Karpas-422 (cell line): ENCODE measurements at regions not wholly inside any gene's neighbourhood (a gene's known extent, or its start where the extent isn't known, plus 50 kb on each side); places are given as distances from the start of the nearest gene placed in this dataset.

Source experiments
- DNase-seq: peaks from one replicate; pipeline ENCODE4 v3.0.0-alpha.2; 2015
- H2AFZ ChIP-seq: fragments of 200-600 bp; sonication (generic); 2 replicates; pipeline ENCODE4 v1.6.1; 2014; ENCODE audit warnings: antibody characterized with exemption, low read length, mixed read lengths
- H3K27ac ChIP-seq: fragments of 200-600 bp; sonication (generic); 2 replicates; pipeline ENCODE4 v1.5.1; 2014; ENCODE audit warnings: mild to moderate bottlenecking, low read length, moderate library complexity
- H3K27me3 ChIP-seq: fragments of 200-600 bp; sonication (generic); 2 replicates; pipeline ENCODE4 v1.6.1; 2014; ENCODE audit warnings: low read length, mixed read lengths
- H3K36me3 ChIP-seq: fragments of 200-600 bp; sonication (generic); 2 replicates; pipeline ENCODE4 v1.6.1; 2014; ENCODE audit warnings: low read length, mixed read lengths; ENCODE audit not compliant: insufficient read depth
- H3K4me1 ChIP-seq: fragments of 200-600 bp; sonication (generic); 2 replicates; pipeline ENCODE4 v1.6.1; 2014; ENCODE audit warnings: mild to moderate bottlenecking, low read length, mixed read lengths
- H3K4me2 ChIP-seq: fragments of 200-600 bp; sonication (generic); 2 replicates; pipeline ENCODE4 v1.6.1; 2014; ENCODE audit warnings: low read length, low read depth, mild to moderate bottlenecking; ENCODE audit not compliant: poor library complexity, severe bottlenecking
- H3K4me3 ChIP-seq: fragments of 200-600 bp; sonication (generic); 2 replicates; pipeline ENCODE4 v1.5.1; 2014; ENCODE audit warnings: mild to moderate bottlenecking, antibody characterized with exemption, low read length, mixed read lengths
- H3K79me2 ChIP-seq: fragments of 200-600 bp; sonication (generic); 2 replicates; pipeline ENCODE4 v1.6.1; 2014; ENCODE audit warnings: mild to moderate bottlenecking, low read length, mixed read lengths
- H3K9ac ChIP-seq: fragments of 200-600 bp; sonication (generic); 2 replicates; pipeline ENCODE4 v1.6.0; 2014; ENCODE audit warnings: low read length
- H3K9me2 ChIP-seq: fragments of 200-600 bp; sonication (generic), shearing (Covaris generic); replicated peaks from 2 replicates; pipeline ENCODE4 v1.6.0; 2014; ENCODE audit warnings: mild to moderate bottlenecking, low read length, moderate library complexity; ENCODE audit not compliant: insufficient read depth
- H3K9me3 ChIP-seq: fragments of 300-700, 200-600 bp; sonication (generic); 2 replicates; pipeline ENCODE4 v1.6.1; 2014; ENCODE audit warnings: low read length, mixed read lengths
- H4K20me1 ChIP-seq: fragments of 200-600 bp; sonication (generic); 2 replicates; pipeline ENCODE4 v1.6.1; 2014; ENCODE audit warnings: mild to moderate bottlenecking, antibody characterized with exemption, low read length, low read depth; ENCODE audit not compliant: insufficient read depth

DNA sequence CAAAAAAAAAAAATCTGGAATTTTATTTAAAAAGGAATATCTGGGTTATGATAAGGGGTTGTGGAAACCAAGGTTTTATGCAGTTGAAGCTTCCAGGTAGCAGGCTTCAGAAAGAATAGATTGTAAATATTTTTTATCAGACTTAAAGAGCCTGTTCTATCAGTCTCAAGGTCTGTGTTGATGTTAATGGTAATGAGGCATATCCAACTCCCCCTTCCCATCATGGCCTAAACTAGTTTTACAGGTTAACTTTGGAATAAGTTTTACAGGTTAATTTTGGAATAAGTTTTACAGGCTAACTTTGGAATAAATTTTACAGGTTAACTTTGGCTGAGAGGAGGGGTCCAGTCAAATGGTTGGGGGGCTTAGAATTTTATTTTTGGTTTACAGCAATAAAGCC, 92.4 kb downstream of the CD24 start:
- Histone ChIP-seq H3K4me3 (no peak overlapping the region), H3K9ac (no peak overlapping the region), H3K79me2 (no peaks in the 10 kb centered on the region), H3K27ac (no peak overlapping the region), H2AFZ (no peak overlapping the region), H3K4me1 (peaks cover 9% of the 10 kb centered on the region), H3K9me3 (no peaks in the 10 kb centered on the region), H4K20me1 (no peaks in the 10 kb centered on the region), H3K27me3 (no peaks in the 10 kb centered on the region), H3K4me2 (no peak overlapping the region), H3K36me3 (no peaks in the 10 kb centered on the region), H3K9me2 (no peaks in the 10 kb centered on the region)
- no peak for DNase-seq

DNA sequence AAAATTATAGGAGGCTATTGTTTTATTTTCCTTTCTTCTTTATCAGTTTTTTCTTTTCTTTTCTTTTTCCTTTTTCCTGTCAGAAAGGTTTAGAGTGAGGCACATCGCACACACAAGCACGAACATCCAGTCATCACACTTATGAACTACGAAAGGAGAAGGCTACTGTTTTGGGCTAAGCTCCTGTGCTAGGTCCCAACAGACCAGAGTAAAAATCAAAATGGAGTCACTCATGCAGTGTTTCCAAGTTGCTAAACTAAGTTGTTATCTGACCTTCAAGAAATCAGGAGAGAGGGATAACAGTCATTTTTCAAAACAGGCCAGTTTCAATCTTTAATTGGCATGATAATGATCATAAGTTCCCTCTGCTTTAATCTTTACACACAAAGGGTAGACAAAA, 93.6 kb downstream of the CD24 start:
- Histone ChIP-seq H4K20me1 (no peaks in the 10 kb centered on the region), H3K27me3 (no peaks in the 10 kb centered on the region), H3K36me3 (no peaks in the 10 kb centered on the region), H3K9me2 (no peaks in the 10 kb centered on the region), H3K79me2 (no peaks in the 10 kb centered on the region), H3K27ac (no peak overlapping the region), H2AFZ (no peak overlapping the region), H3K4me3 (no peak overlapping the region), H3K4me2 (no peak overlapping the region), H3K9ac (no peak overlapping the region), H3K9me3 (no peaks in the 10 kb centered on the region), H3K4me1 (peaks cover 9% of the 10 kb centered on the region)
- no peak for DNase-seq

DNA sequence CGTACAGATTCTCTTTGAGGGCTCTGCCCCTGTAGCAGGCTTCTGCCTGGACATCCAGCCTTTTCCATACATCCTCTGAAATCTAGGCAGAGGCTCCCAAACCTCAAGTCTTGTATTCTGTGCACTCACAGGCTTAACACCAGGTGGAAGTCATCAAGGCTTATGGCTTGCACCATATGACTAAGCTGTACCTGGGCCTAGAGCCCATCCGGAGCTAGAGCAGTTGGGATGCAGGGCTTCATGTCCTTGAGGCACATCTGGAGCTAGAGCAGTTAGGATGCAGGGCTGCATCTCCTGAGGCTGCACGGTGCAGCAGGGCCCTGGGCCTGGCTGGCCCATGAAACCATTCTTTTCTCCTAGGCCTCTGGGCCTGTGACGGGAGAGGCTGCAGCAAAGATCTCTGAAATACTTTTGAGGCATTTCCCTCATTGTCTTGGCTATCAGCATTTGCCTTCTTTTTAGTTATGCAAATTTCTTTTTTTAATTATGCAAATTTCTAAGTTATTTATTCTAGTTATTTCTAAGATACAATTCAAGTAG, 98.7 kb downstream of the CD24 start:
- Histone ChIP-seq H3K4me2 (no peak overlapping the region), H3K36me3 (no peaks in the 10 kb centered on the region), H3K9ac (no peak overlapping the region), H3K79me2 (no peaks in the 10 kb centered on the region), H2AFZ (no peak overlapping the region), H3K4me3 (no peak overlapping the region), H4K20me1 (no peaks in the 10 kb centered on the region), H3K27me3 (no peaks in the 10 kb centered on the region), H3K4me1 (peaks cover 5% of the 10 kb centered on the region; the same call in 1 of the 2 replicates), H3K27ac (no peak overlapping the region), H3K9me2 (no peaks in the 10 kb centered on the region), H3K9me3 (no peaks in the 10 kb centered on the region)
- DNase-seq, result no peak

DNA sequence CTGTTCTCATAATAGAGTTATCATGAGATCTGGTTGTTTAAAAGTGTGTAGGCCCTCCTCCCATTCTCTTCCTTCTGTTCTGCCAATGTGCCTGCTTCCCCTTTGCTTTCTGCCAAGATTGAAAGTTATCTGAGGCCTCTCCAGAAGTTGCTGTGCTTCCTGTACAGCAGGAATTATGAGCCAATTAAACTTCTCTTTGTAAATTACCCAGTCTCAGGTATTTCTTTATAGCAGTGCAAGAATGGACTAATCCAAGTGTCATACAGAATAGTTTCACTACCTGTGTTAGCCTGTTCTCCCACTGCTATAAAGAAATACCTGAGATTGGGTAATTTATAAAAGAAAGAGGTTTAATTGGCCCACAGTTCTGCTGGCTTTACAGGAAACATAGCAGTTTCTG, 100.0 kb downstream of the CD24 start:
- Histone ChIP-seq H4K20me1 (no peaks in the 10 kb centered on the region), H3K27ac (no peak overlapping the region), H3K9me3 (no peaks in the 10 kb centered on the region), H3K4me2 (no peak overlapping the region), H3K36me3 (no peaks in the 10 kb centered on the region), H3K27me3 (no peaks in the 10 kb centered on the region), H3K9me2 (no peaks in the 10 kb centered on the region), H3K9ac (no peak overlapping the region), H3K4me1 (peaks cover 5% of the 10 kb centered on the region; the same call in 1 of the 2 replicates), H3K4me3 (no peak overlapping the region), H2AFZ (no peak overlapping the region), H3K79me2 (no peaks in the 10 kb centered on the region)
- no peak for DNase-seq

DNA sequence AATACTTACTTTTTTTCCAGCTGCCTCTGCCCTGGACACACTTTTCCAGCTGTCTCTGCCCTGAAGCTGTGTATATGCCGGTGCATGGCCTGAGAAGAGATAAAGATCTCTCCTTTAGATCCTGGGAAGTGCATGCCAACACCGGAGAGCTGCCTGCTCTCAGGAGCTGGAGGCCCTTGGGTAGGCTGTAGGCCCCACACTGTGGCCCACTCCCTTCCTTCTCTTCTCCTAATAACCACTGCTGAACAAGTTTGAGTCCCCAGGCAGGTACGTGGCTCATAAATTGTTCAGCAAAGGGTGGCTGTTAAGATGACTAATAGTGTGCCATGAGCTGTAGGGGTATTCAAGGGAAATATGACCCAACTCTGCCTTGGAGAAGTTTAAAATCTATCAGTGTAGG, 102.5 kb downstream of the CD24 start:
- no peaks in the 10 kb centered on the region for H4K20me1 ChIP-seq
- no peak overlapping the region for H3K4me2 ChIP-seq
- H3K9me3 ChIP-seq, result no peaks in the 10 kb centered on the region
- no peaks in the 10 kb centered on the region for H3K79me2 ChIP-seq
- H3K9me2 ChIP-seq, result no peaks in the 10 kb centered on the region
- H3K9ac ChIP-seq, result no peak overlapping the region
- no peak overlapping the region for H3K27ac ChIP-seq
- peaks cover 5% of the 10 kb centered on the region; the same call in 1 of the 2 replicates for H3K4me1 ChIP-seq
- DNase-seq, result no peak
- H3K36me3 ChIP-seq, result no peaks in the 10 kb centered on the region
- H3K27me3 ChIP-seq, result no peaks in the 10 kb centered on the region
- H2AFZ ChIP-seq, result no peak overlapping the region
- H3K4me3 ChIP-seq, result no peak overlapping the region

DNA sequence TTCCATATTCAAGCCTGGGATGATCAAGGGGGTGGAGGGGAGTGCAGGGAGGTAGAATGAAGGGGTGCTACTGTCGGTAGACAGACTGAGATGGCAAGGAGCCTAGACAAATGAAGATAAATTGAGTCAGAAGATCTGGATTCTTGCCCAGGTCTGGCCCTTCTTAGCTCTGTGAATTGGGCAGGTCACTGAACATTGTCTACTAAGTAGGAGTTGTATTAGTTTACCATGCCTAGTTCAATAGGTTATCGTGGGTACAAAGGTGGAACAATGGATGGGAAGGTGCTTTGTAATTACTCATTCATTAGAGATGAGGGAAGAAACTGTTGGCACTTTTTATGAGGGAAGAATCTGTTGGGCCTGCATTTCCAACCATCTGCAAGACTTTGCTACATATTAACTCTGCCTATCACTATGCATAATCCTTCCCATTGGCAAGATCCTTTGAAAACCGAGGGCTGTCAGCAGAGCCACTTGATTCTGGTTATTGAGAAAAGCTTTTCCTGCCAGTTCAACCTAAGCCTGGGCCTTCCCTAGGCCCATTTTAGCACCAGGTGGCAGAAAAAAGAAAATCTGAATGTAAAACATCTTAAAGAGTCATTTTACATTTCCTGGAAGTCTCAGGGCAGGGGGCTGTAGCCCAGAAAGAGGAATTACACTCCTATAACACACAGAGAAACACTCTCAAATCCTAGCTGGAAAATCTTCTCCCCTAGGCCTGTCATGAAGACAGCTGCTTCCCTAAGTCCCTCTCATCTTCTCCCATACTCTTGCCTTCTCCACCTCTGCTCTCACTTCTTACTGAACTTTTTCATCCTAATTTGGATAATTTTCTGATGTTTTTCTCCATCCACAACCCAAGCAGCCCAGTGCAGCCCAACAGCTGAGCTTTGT, 103.5 kb downstream of the CD24 start:
- H3K4me2 ChIP-seq, result no peak overlapping the region
- H3K27ac ChIP-seq, result no peak overlapping the region
- H2AFZ ChIP-seq, result no peak overlapping the region
- H3K9me2 ChIP-seq, result no peaks in the 10 kb centered on the region
- H3K36me3 ChIP-seq, result no peaks in the 10 kb centered on the region
- peaks cover 5% of the 10 kb centered on the region; the same call in 1 of the 2 replicates for H3K4me1 ChIP-seq
- no peaks in the 10 kb centered on the region for H4K20me1 ChIP-seq
- H3K9ac ChIP-seq, result no peak overlapping the region
- H3K79me2 ChIP-seq, result no peaks in the 10 kb centered on the region
- DNase-seq, result no peak
- no peaks in the 10 kb centered on the region for H3K27me3 ChIP-seq
- no peaks in the 10 kb centered on the region for H3K9me3 ChIP-seq
- no peak overlapping the region for H3K4me3 ChIP-seq

DNA sequence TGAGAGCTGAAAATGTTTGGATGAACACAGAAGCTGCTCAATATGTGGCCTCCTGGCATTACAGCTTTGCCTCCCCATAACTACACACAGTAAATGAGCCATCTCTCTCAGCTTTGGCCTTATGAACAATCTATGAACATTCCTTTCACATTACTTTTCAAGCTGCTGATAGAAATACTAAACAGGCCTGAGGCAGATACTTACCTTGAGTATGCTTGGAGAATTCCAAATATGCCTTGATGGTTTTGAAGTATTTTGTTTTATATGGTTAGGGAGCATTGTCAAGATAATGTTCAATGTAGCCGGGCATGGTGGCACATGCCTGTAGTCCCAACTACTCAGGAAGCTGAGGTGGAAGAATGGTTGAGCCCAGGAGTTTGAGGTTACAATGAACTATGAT, 104.5 kb downstream of the CD24 start:
- H3K4me3 ChIP-seq, result no peak overlapping the region
- H4K20me1 ChIP-seq, result no peaks in the 10 kb centered on the region
- no peak overlapping the region for H3K4me2 ChIP-seq
- no peak for DNase-seq
- H3K27me3 ChIP-seq, result no peaks in the 10 kb centered on the region
- H3K79me2 ChIP-seq, result no peaks in the 10 kb centered on the region
- no peak overlapping the region for H3K27ac ChIP-seq
- no peaks in the 10 kb centered on the region for H3K9me3 ChIP-seq
- H3K9ac ChIP-seq, result no peak overlapping the region
- peaks cover 5% of the 10 kb centered on the region; the same call in 1 of the 2 replicates for H3K4me1 ChIP-seq
- H3K9me2 ChIP-seq, result no peaks in the 10 kb centered on the region
- no peaks in the 10 kb centered on the region for H3K36me3 ChIP-seq
- H2AFZ ChIP-seq, result no peak overlapping the region

DNA sequence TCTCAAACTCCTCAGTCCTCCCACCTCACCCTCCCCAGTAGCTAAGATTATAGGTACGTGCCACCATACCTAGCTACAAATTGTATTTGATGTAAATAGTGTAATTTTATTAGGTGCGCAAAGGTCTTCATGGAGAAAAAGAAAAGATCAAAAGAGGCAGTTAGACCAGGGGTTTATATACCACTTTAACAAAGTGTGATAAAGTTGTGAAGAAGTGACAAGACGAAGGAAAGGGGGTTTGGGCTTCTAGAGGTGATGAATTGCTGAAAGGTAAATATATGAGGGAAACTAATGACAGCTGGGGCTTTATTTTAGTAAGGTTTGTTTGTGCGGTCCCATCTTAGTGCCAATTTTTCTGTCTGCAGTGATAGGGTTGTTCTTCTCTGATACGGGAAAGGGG, 105.3 kb downstream of the CD24 start:
- Histone ChIP-seq H4K20me1 (no peaks in the 10 kb centered on the region), H3K4me2 (no peak overlapping the region), H3K79me2 (no peaks in the 10 kb centered on the region), H3K9ac (no peak overlapping the region), H3K9me3 (no peaks in the 10 kb centered on the region), H3K4me3 (no peak overlapping the region), H3K36me3 (no peaks in the 10 kb centered on the region), H3K27ac (no peak overlapping the region), H3K9me2 (no peaks in the 10 kb centered on the region), H3K4me1 (peaks cover 5% of the 10 kb centered on the region; the same call in 1 of the 2 replicates), H2AFZ (no peak overlapping the region), H3K27me3 (no peaks in the 10 kb centered on the region)
- DNase-seq, result no peak
